AG04449 (cell line): ENCODE measurements at regions not wholly inside any gene's neighbourhood (a gene's known extent, or its start where the extent isn't known, plus 50 kb on each side); places are given as distances from the start of the nearest gene placed in this dataset.

Source experiments
- CTCF ChIA-PET: fragments of 350-600 bp; formaldehyde crosslinking; extraction: SDS; loops from one replicate; lab custom pipeline; 2021; ENCODE audit warnings: antibody characterized with exemption; lab: Yijun Ruan, JAX
- POLR2A ChIA-PET: fragments of 400-600, 350-600 bp; formaldehyde crosslinking; extraction: SDS; loops from one replicate; lab custom pipeline; 2020; ENCODE audit warnings: antibody characterized with exemption, inconsistent platforms; lab: Yijun Ruan, JAX
- DNase-seq: peaks from one replicate; pipeline ENCODE4 v3.0.0-alpha.2; 2010; ENCODE audit warnings: low read depth, low spot score
- H3K4me3 ChIP-seq: 2 replicates; pipeline ENCODE4 v1.5.1; 2011; ENCODE audit warnings: low read depth, mild to moderate bottlenecking, control low read depth, low read length
- TF ChIP-seq, protein P1 (sequence below): IDR thresholded peaks from one replicate; pipeline ENCODE4 v1.5.1; 2011; ENCODE audit warnings: mild to moderate bottlenecking, moderate library complexity, low read length, control low read depth, inconsistent platforms; ENCODE audit not compliant: insufficient read depth; ENCODE audit errors: missing control alignments

DNA sequence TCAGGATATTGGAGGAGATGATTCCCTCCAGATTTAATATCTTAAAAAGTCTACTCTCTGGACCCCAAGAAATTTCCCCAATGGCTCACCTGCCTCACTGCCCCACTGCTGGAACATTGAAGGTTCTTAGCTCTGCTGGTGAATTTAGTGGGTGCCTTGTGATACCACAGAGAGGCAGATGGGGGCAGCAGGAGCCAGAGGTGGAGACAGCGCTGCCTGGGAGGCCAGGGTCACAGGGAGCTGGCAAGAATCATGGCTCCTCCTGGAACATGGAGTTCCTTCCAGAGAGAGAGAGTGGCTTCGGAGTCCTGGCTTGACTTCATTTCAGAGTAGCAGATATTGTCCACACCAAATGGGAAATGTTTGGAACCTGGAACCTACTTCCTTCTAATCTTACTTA lies 263.5 kb upstream of the CFAP20DC start:
- ChIA-PET CTCF (interaction anchor here (0.8 to 1.9 kb wide), 10 partner anchors 9 to 546 kb away, joined by 3 to 7 read pairs (median 5); no protein-coding TSS in a partner anchor), POLR2A (no interaction called here)
- TF ChIP-seq, protein P1, sequence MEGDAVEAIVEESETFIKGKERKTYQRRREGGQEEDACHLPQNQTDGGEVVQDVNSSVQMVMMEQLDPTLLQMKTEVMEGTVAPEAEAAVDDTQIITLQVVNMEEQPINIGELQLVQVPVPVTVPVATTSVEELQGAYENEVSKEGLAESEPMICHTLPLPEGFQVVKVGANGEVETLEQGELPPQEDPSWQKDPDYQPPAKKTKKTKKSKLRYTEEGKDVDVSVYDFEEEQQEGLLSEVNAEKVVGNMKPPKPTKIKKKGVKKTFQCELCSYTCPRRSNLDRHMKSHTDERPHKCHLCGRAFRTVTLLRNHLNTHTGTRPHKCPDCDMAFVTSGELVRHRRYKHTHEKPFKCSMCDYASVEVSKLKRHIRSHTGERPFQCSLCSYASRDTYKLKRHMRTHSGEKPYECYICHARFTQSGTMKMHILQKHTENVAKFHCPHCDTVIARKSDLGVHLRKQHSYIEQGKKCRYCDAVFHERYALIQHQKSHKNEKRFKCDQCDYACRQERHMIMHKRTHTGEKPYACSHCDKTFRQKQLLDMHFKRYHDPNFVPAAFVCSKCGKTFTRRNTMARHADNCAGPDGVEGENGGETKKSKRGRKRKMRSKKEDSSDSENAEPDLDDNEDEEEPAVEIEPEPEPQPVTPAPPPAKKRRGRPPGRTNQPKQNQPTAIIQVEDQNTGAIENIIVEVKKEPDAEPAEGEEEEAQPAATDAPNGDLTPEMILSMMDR: peak; percentile 71
- H3K4me3 ChIP-seq: no peak overlapping the region
- DNase-seq: no peak

DNA sequence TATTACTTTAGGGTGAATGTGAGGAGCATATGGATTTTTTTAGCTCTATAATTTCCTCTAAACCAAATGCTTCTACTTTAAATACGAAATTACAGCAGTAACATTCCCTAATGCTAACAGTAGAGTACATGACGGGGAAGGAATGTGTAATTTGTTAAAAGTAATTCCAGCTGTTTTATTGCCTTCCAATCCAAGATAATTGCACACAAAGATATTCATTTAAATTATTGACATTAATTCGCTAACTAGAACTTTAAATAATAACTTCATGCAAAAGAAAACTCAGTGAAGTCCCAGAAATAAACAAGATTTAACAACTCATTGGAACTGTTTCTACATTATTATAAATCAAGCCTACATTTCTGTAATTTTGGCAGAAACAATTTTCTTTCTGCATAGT lies 261.4 kb upstream of the CFAP20DC start:
- DNase-seq: no peak
- H3K4me3 ChIP-seq: no peak overlapping the region
- ChIA-PET POLR2A (no interaction called here), CTCF (interaction anchor here (1.2 to 1.7 kb wide), 2 partner anchors 9 to 100 kb away, joined by 3 read pairs; no protein-coding TSS in a partner anchor)
- TF ChIP-seq, protein P1: no peak

DNA sequence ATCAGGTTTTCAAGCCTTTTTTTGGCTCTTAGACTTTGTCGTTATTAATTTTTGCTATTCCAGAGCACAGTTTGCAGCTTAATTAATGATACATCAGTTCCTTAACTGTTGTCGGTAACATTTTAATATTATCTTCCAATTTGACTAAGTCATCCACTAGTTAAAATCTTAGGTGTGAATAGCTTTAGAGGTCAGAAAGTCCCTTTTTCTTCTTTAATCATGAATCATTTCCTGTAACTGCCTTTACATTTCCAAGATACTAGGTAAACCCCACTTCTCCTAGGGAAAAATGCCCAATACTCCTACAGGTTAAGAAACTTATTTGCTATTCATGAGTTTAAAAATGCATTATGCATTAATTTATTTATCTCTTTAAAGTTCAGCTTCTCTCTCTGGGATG lies 260.9 kb upstream of the CFAP20DC start:
- POLR2A ChIA-PET: no interaction called here
- no peak for DNase-seq
- no peak overlapping the region for H3K4me3 ChIP-seq
- TF ChIP-seq, protein P1: no peak
- CTCF ChIA-PET: interaction anchor here (1.2 to 1.7 kb wide), 2 partner anchors 9 to 99 kb away, joined by 3 read pairs; no protein-coding TSS in a partner anchor

DNA sequence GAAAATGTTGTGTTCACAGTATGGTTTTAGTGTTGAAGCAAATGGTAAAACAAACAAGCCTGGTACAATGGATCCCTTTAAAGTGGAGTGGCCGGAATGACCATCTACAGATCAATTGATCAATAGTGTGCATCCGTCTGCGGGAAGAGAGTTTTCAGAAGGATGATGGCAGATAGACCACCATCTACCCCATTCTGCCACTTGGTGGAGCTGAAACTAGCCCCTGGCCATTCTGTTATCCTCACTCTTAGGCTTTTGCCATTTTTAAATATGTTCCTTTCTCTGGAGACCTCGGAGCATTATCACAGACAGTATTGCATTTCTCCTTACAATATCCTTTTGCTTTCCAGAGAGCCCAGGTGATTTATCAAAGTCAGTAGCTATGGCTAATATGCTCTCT lies 258.9 kb upstream of the CFAP20DC start:
- no peak overlapping the region for H3K4me3 ChIP-seq
- TF ChIP-seq, protein P1: peak; percentile 13
- DNase-seq: no peak
- ChIA-PET POLR2A (no interaction called here), CTCF (no interaction called here)

DNA sequence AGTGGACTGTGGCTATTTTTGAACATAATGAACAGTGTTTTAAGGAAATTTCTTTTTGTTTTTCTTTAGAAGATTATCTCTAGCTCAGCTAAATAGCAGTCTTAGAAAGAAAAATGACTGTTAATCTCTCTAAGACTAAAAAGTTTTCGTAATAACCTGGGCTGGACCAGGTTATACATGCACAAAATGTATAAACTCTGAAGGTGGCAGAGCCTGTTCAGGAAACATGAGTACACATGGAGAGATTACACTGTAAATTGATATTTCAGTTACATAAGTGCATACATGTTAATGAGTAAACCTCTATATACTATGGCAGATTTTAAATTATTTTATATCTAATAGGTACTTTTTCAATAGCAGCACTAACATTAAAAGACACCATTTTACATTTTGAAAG lies 258.2 kb upstream of the CFAP20DC start:
- ChIA-PET POLR2A (no interaction called here), CTCF (no interaction called here)
- TF ChIP-seq, protein P1: no peak
- no peak overlapping the region for H3K4me3 ChIP-seq
- no peak for DNase-seq

DNA sequence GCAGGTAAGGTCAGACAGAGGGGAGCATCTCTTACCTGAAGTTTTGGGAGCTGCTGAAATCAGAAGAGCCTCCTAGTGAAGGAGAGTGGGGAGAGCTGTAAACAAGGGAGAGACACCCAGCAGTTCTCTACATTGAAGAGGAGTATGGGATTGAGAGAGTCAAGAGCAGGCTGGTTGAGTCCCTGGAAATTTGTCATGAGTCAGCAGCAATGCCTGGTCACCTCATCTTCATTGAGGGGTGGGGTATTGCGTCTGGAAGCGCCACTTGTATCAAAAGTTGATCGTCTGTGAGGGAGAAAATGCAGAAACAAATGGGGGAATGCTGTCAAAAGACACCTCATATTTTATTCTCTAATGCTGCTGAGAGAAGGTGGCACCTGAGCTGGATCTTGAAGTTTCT lies 256.6 kb upstream of the CFAP20DC start:
- ChIA-PET POLR2A (no interaction called here), CTCF (no interaction called here)
- no peak overlapping the region for H3K4me3 ChIP-seq
- TF ChIP-seq, protein P1: no peak
- no peak for DNase-seq
